ENCODE measurements at regions not wholly inside any gene's neighbourhood (a gene's known extent, or its start where the extent isn't known, plus 50 kb on each side); places are given as distances from the start of the nearest gene placed in this dataset.

- TF ChIP-seq EZH2phosphoT487 (IDR thresholded peaks at IDR 0.05; ENCODE audit: unreplicated experiment), result no peak
- TF ChIP-seq EZH2 (IDR thresholded peaks at IDR 0.05; ENCODE audit: low read depth, unreplicated experiment), result no peak
- TF ChIP-seq REST (IDR thresholded peaks at IDR 0.05; ENCODE audit: unreplicated experiment), result no peak
- TF ChIP-seq POLR2AphosphoS5 (IDR thresholded peaks at IDR 0.05; ENCODE audit: low read depth), result no peak
- no peak for TF ChIP-seq NANOG (IDR thresholded peaks at IDR 0.05; ENCODE audit: borderline replicate concordance)
- TF ChIP-seq, protein P1, sequence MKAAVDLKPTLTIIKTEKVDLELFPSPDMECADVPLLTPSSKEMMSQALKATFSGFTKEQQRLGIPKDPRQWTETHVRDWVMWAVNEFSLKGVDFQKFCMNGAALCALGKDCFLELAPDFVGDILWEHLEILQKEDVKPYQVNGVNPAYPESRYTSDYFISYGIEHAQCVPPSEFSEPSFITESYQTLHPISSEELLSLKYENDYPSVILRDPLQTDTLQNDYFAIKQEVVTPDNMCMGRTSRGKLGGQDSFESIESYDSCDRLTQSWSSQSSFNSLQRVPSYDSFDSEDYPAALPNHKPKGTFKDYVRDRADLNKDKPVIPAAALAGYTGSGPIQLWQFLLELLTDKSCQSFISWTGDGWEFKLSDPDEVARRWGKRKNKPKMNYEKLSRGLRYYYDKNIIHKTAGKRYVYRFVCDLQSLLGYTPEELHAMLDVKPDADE (IDR thresholded peaks at IDR 0.05), result no peak
Observed at GRCh38 chr3:16809993-16810392, 74.8 kb upstream of the PLCL2 start (continued).

DNA sequence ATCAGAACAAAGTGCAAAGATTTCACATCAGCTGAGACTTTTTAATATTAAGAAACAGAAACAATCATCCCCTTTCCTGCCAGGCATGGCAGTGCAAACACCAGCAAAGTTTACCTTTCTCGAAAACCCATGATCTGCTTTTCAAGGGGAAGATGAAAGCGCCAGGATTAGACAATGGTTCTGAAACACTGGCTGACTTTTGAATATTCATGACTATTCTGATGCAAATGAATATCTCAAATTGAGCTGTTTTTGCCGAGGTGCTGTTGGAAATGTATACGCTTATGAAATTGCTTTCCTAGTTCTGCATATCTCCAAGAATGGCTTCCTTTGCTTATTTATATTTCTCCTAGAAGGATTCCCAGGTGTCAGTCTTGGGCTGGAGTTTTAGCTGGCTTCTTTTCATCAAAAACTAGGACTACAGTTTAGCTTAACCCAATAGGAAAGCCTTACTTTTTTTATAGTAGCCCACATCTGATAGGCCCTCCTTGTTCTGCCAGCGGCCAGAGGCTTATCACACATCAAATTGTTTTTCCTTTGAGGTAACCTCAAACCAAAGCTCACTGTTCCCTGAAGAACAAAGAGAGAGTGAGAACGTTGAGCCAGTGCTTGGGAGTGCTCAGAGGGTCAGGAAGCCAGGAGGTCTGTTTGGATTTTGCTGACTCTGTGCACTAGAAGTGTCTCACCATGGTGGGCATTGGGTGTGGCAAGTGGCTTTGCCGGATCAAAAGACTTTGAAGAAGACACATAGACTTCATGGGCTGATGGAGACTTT, 74.0 kb upstream of the PLCL2 start:
- H3K79me2 ChIP-seq (replicated peaks; ENCODE audit: insufficient read depth), result no peaks in the 10 kb centered on the region
- H3K36me3 ChIP-seq (ENCODE audit: insufficient read depth), result no peaks in the 10 kb centered on the region; the same call in 1 of the 2 replicates
- peak; percentile 72 for ATAC-seq
- Mint-ChIP-seq H3K4me1 (peaks cover 25% of the 10 kb centered on the region), H3K9me3 (no peaks in the 10 kb centered on the region; the same call in 2 of the 3 replicates), H3K36me3 (ENCODE audit: low read depth) (no peaks in the 10 kb centered on the region), H3K27me3 (ENCODE audit: insufficient read depth, low read depth, poor library complexity) (no peaks in the 10 kb centered on the region), H3K27ac (no peak overlapping the region), H3K4me3 (no peak overlapping the region)
- H4K20me1 ChIP-seq (replicated peaks; ENCODE audit: insufficient read depth), result no peaks in the 10 kb centered on the region
- H3K9me2 ChIP-seq (ENCODE audit: insufficient read depth), result peaks cover 25% of the 10 kb centered on the region
- H3K27me3 ChIP-seq (ENCODE audit: insufficient read depth), result no peaks in the 10 kb centered on the region
- H3K4me2 ChIP-seq, result 0 out of 2 replicates have a peak overlapping the region, but pooled peaks have one; percentile 2
- peak; percentile 63 for DNase-seq (ENCODE audit: low spot score)
- H3K4me3 ChIP-seq, result no peak overlapping the region
- peak overlapping the region; percentile 18; the same call in 1 of the 2 replicates for H3K27ac ChIP-seq (ENCODE audit: low read depth)
- no peaks in the 10 kb centered on the region for H3F3A ChIP-seq (replicated peaks; ENCODE audit: low read depth)
- peaks cover 24% of the 10 kb centered on the region for H3K4me1 ChIP-seq (ENCODE audit: insufficient read depth)
- TF ChIP-seq ZNF114 (CRISPR knock-in tag; IDR thresholded peaks at IDR 0.05) (no peak), NANOG (IDR thresholded peaks at IDR 0.05; ENCODE audit: borderline replicate concordance) (peak; percentile 54), EZH2 (IDR thresholded peaks at IDR 0.05; ENCODE audit: low read depth, unreplicated experiment) (no peak)
- no peak overlapping the region for H2AFZ ChIP-seq

GRCh38 chr3:16811950-16812349, 72.8 kb upstream of the PLCL2 start:
- DNase-seq (ENCODE audit: low spot score), result no peak
- Mint-ChIP-seq H3K9me3 (no peaks in the 10 kb centered on the region; the same call in 2 of the 3 replicates), H3K27me3 (ENCODE audit: insufficient read depth, low read depth, poor library complexity) (no peaks in the 10 kb centered on the region), H3K36me3 (ENCODE audit: low read depth) (no peaks in the 10 kb centered on the region), H3K4me3 (no peak overlapping the region), H3K4me1 (peaks cover 25% of the 10 kb centered on the region), H3K27ac (no peak overlapping the region)
- Histone ChIP-seq H3K27ac (ENCODE audit: low read depth) (no peak overlapping the region), H3K4me1 (ENCODE audit: insufficient read depth) (peaks cover 24% of the 10 kb centered on the region), H3K4me2 (no peak overlapping the region), H3F3A (replicated peaks; ENCODE audit: low read depth) (no peaks in the 10 kb centered on the region), H4K20me1 (replicated peaks; ENCODE audit: insufficient read depth) (no peaks in the 10 kb centered on the region), H3K36me3 (ENCODE audit: insufficient read depth) (no peaks in the 10 kb centered on the region; the same call in 1 of the 2 replicates), H3K79me2 (replicated peaks; ENCODE audit: insufficient read depth) (no peaks in the 10 kb centered on the region), H3K9me2 (ENCODE audit: insufficient read depth) (peaks cover 20% of the 10 kb centered on the region), H2AFZ (no peak overlapping the region), H3K27me3 (ENCODE audit: insufficient read depth) (no peaks in the 10 kb centered on the region), H3K4me3 (no peak overlapping the region)
- no peak for ATAC-seq
- TF ChIP-seq POLR2AphosphoS5 (IDR thresholded peaks at IDR 0.05; ENCODE audit: low read depth), result no peak
- no peak for TF ChIP-seq CREB1 (CRISPR knock-in tag; IDR thresholded peaks at IDR 0.05; ENCODE audit: low read depth)
- TF ChIP-seq, protein P1 (IDR thresholded peaks at IDR 0.05), result no peak

Data from GM23338 (cell line).